DND-41 (cell line): ENCODE measurements at regions not wholly inside any gene's neighbourhood (a gene's known extent, or its start where the extent isn't known, plus 50 kb on each side); places are given as distances from the start of the nearest gene placed in this dataset.
"Not testable (repeated sequence)": the region's sequence is repeated elsewhere in the genome, so short reads cannot be mapped to it uniquely, and the experiment has no call there.

Experiments
- ATAC-seq: fragments of 200-7000 bp; cut with Tn5 transposase; 3 replicates; pipeline ENCODE4 v1.9.1; 2021; ENCODE audit warnings: low read depth; ENCODE audit not compliant: insufficient read depth
- DNase-seq: peaks from one replicate; pipeline ENCODE4 v3.0.0-alpha.2; 2020
- H2AFZ ChIP-seq: 2 replicates; pipeline ENCODE4 v1.6.0; 2012; ENCODE audit warnings: low read depth, low read length
- H3K27ac ChIP-seq: 2 replicates; pipeline ENCODE4 v1.5.1; 2012; ENCODE audit warnings: low read length, inconsistent platforms
- H3K27me3 ChIP-seq: fragments of 200-600 bp; sonication (generic); 2 replicates; pipeline ENCODE4 v1.6.0; 2012; ENCODE audit warnings: low read length, mild to moderate bottlenecking, inconsistent platforms; ENCODE audit not compliant: insufficient read depth, poor library complexity
- H3K36me3 ChIP-seq: 2 replicates; pipeline ENCODE4 v1.5.1; 2012; ENCODE audit warnings: low read length, inconsistent platforms; ENCODE audit not compliant: insufficient read depth
- H3K4me1 ChIP-seq: 2 replicates; pipeline ENCODE4 v1.5.1; 2012; ENCODE audit warnings: mild to moderate bottlenecking, low read length; ENCODE audit not compliant: insufficient read depth
- H3K4me2 ChIP-seq: 2 replicates; pipeline ENCODE4 v1.6.0; 2012; ENCODE audit warnings: mild to moderate bottlenecking, moderate library complexity, low read length, inconsistent platforms; ENCODE audit not compliant: insufficient read depth
- H3K4me3 ChIP-seq, 2 experiments: fragments of 200-600 bp in 1 of 2; shearing (Covaris generic) in 1 of 2; 2 replicates each; pipeline ENCODE4 v1.5.1; 2012 to 2016; ENCODE audit warnings: inconsistent platforms in 2 of 2, low read length in 2 of 2, mild to moderate bottlenecking in 2 of 2, low read depth in 1 of 2, moderate library complexity in 1 of 2
- H3K79me2 ChIP-seq: 2 replicates; pipeline ENCODE4 v1.6.0; 2012; ENCODE audit warnings: low read length, inconsistent platforms; ENCODE audit not compliant: insufficient read depth
- H3K9ac ChIP-seq: 2 replicates; pipeline ENCODE4 v1.6.0; 2012; ENCODE audit warnings: low read depth, mild to moderate bottlenecking, inconsistent platforms, low read length, moderate library complexity
- H3K9me3 ChIP-seq: 2 replicates; pipeline ENCODE4 v1.5.1; 2012; ENCODE audit warnings: low read length, moderate library complexity, mild to moderate bottlenecking, inconsistent platforms; ENCODE audit not compliant: insufficient read depth, severe bottlenecking
- H4K20me1 ChIP-seq: 2 replicates; pipeline ENCODE4 v1.6.0; 2012; ENCODE audit warnings: low read length; ENCODE audit not compliant: insufficient read depth
- EZH2 ChIP-seq: IDR thresholded peaks from 3 replicates; pipeline ENCODE4 v1.6.1; 2012; ENCODE audit warnings: borderline replicate concordance, low read depth, mild to moderate bottlenecking, moderate library complexity, low read length, inconsistent platforms; ENCODE audit not compliant: severe bottlenecking
- TF ChIP-seq, protein P1 (sequence below): IDR thresholded peaks from 2 replicates; pipeline ENCODE4 v1.5.1; 2012; ENCODE audit warnings: borderline replicate concordance, low read length, moderate library complexity, mild to moderate bottlenecking; ENCODE audit not compliant: poor library complexity, severe bottlenecking; ENCODE audit errors: extremely low read depth

DNA sequence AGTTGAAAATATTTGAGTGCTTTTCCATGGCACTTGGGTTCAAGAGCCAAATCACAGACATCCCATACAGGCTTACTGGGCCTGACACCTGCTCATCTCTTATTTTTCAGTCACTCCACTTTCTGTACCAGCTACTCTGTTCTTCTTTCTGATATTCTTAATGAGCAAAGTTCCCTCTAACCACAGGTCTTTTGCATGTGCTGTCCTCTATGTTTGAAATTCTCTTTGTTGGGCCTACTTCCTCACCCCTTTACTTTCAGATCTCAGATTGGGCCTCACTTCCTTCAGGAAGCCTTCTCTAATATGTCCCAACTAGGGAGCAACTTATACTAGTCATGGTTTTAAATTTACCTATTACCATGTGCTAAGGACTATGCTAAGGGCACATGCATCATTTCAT lies 81.8 kb upstream of the RBMS1 start:
- ATAC-seq (no peak), DNase-seq (no peak)
- H3K27ac ChIP-seq: no peak overlapping the region
- no peaks in the 10 kb centered on the region for H3K4me1 ChIP-seq
- H3K4me2 ChIP-seq: no peak overlapping the region
- no peak for TF ChIP-seq EZH2
- TF ChIP-seq, protein P1, sequence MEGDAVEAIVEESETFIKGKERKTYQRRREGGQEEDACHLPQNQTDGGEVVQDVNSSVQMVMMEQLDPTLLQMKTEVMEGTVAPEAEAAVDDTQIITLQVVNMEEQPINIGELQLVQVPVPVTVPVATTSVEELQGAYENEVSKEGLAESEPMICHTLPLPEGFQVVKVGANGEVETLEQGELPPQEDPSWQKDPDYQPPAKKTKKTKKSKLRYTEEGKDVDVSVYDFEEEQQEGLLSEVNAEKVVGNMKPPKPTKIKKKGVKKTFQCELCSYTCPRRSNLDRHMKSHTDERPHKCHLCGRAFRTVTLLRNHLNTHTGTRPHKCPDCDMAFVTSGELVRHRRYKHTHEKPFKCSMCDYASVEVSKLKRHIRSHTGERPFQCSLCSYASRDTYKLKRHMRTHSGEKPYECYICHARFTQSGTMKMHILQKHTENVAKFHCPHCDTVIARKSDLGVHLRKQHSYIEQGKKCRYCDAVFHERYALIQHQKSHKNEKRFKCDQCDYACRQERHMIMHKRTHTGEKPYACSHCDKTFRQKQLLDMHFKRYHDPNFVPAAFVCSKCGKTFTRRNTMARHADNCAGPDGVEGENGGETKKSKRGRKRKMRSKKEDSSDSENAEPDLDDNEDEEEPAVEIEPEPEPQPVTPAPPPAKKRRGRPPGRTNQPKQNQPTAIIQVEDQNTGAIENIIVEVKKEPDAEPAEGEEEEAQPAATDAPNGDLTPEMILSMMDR: no peak
- no peak overlapping the region for H3K4me3 ChIP-seq
- H3K79me2 ChIP-seq: no peaks in the 10 kb centered on the region
- no peaks in the 10 kb centered on the region for H3K27me3 ChIP-seq
- no peak overlapping the region for H3K9ac ChIP-seq
- no peaks in the 10 kb centered on the region for H4K20me1 ChIP-seq
- H3K9me3 ChIP-seq: peaks cover 7% of the 10 kb centered on the region
- H2AFZ ChIP-seq: no peak overlapping the region
- no peaks in the 10 kb centered on the region for H3K36me3 ChIP-seq

DNA sequence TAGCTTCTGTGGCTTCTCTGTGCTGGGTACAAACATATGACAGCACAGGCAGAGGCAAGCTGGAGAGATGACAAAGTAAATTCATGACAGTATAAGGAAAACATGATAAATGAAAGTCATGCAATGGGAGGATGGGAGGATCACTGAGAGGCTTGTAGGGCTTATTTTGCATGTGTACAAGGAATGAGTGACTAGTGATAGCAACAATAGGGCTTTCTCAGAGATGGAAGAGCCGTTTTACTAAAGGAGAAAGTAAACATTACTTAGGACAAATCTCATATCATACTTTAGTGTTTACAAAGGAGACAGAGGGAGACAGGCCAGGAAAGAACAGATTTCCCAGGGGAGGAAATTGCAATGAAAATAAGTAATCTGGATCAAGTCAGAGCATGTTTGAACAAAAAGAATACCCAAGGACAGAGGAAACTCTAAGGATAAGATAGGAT lies 82.5 kb upstream of the RBMS1 start:
- H3K4me2 ChIP-seq: no peak overlapping the region
- no peak for DNase-seq
- no peak for ATAC-seq
- TF ChIP-seq, protein P1: no peak
- no peak for TF ChIP-seq EZH2
- H3K27ac ChIP-seq: no peak overlapping the region
- no peak overlapping the region for H3K9ac ChIP-seq
- no peaks in the 10 kb centered on the region for H3K27me3 ChIP-seq
- H3K4me3 ChIP-seq: no peak overlapping the region
- no peaks in the 10 kb centered on the region for H4K20me1 ChIP-seq
- no peaks in the 10 kb centered on the region for H3K4me1 ChIP-seq
- H3K79me2 ChIP-seq: no peaks in the 10 kb centered on the region
- no peaks in the 10 kb centered on the region for H3K36me3 ChIP-seq
- H3K9me3 ChIP-seq: peaks cover 7% of the 10 kb centered on the region
- no peak overlapping the region for H2AFZ ChIP-seq

DNA sequence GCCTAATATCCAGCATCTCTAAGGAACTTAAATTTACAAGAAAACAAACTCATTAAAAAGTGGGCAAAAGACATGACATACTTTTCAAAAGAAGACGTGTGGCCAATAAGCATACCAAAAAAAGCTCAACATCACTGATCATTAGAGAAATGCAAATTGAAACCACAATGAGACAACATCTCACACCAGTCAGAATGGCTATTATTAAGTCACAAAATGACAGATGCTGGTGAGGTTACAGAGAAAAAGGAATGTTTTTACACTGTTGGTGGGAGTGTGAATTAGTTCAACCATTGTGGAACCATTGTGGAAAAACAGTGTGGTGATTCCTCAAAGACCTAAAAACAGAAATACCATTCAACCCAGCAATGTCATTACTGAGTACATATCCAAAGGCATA lies 83.5 kb upstream of the RBMS1 start:
- H3K4me3 ChIP-seq, H3K36me3 ChIP-seq, H3K9me3 ChIP-seq, DNase-seq, H3K9ac ChIP-seq, H3K79me2 ChIP-seq, H3K4me2 ChIP-seq, H3K27me3 ChIP-seq, ATAC-seq, H3K4me1 ChIP-seq, H4K20me1 ChIP-seq, H2AFZ ChIP-seq, H3K27ac ChIP-seq: not testable (repeated sequence)

DNA sequence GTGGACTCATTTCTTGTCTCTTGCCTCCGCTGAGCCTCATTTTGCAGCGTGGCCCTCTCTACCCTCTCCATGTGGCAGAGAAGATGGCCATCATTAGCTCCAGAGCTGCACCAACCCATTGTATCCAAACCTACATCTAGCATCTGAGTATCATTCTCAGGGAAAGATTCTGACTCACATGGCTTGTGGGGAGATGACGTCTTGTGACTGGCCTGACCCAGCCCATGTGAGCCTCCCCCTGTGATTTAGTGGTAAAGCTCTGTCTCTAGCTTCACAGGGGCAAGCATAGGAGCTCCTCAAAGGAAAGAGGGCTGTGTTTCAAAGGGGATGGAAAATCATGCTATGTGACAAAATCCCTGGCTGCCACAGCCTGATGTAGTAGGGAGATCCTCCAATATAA lies 87.4 kb upstream of the RBMS1 start:
- Histone ChIP-seq H3K9ac (no peak overlapping the region), H4K20me1 (no peaks in the 10 kb centered on the region), H2AFZ (no peak overlapping the region), H3K36me3 (no peaks in the 10 kb centered on the region), H3K4me2 (no peak overlapping the region), H3K4me3 (no peak overlapping the region), H3K79me2 (no peaks in the 10 kb centered on the region), H3K27me3 (no peaks in the 10 kb centered on the region), H3K4me1 (no peaks in the 10 kb centered on the region), H3K27ac (no peak overlapping the region), H3K9me3 (no peaks in the 10 kb centered on the region)
- no peak for TF ChIP-seq EZH2
- TF ChIP-seq, protein P1: no peak
- ATAC-seq (no peak), DNase-seq (no peak)
